ENCODE measurements at regions not wholly inside any gene's neighbourhood (a gene's known extent, or its start where the extent isn't known, plus 50 kb on each side); places are given as distances from the start of the nearest gene placed in this dataset.
"Not testable (repeated sequence)": the region's sequence is repeated elsewhere in the genome, so short reads cannot be mapped to it uniquely, and the experiment has no call there.

DNA sequence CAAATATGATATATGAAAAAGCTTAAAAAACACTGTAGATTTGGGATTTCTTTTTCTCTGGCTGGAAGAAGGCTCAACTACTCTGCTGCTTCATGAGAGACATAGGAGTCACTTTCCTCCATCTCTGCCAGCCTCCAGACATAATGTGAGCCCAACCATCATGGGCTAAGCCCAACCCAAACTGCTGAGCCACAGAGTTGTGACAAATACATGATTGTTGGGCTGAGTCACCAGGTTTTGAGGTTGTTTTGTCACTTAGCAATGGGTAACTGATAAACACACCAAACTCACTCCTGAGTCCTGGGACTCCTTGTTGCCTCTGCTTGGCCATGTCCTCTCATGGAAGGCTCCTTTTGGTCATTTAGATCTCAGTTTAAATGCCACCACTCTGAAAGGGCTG lies 381.8 kb upstream of the FZD8 start:
- DNase-seq = no peak

DNA sequence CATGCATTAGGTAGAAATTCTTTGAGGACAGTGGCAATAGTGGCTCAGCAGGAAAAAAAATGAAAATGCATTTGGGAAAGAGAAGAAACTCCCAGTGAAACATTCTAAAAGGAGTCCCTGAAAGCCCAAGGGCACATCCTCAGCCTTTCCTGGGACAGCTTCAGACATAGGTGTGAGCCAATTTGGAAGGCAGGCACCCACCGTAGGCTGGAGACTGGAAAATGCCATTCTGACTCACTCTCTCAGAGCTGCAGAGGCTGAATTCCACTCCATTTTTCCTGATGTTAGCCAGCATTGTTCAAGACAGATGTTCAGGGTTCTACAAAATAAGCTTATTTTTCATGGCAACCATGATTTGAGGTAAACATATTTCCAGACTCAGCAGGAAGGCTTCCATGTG lies 379.0 kb upstream of the FZD8 start:
- no peak for DNase-seq

- no peak for DNase-seq
These were observed 377.7 kb upstream of the FZD8 start for GRCh38 chr10:36019749-36020148.

DNA sequence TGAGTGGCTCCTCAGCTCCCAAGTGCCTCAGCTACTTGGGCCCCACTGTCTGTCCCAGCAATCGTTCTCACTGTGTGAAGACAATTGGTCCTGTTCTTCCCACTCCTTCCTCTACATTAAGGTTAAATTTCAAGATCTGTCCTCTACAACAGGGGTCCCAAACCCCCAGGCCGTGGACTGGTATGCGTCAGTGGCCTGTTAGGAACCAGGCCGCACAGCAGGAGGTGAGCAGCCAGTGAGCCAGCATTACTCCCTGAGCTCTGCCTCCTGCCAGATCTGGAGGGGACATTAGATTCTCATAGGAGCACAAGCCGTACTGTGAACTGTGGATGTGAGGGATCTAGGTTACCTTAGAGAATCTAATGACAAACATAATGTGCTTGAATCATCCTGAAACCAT lies 376.9 kb upstream of the FZD8 start:
- no peak for DNase-seq

DNA sequence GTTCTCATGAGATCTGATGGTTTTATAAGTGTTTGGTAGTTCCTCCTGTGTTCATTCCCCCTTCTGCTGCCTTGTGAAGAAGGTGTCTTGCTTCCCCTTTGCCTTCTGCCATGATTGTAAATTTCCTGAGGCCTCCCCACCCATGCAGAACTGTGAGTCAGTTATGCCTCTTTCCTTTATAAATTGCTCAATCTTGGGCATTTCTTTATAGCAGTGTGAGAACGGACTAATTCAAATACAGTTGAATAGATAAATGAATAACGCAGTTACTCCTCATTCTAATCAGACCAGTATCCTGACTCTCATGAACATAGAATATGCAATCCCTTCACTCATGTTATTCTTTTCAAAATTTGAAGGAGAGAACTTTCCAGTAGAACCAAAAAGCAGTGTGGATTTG lies 375.0 kb upstream of the FZD8 start:
- no peak for DNase-seq

- no peak for DNase-seq
These were observed 365.3 kb upstream of the FZD8 start for GRCh38 chr10:36007369-36007768.

DNA sequence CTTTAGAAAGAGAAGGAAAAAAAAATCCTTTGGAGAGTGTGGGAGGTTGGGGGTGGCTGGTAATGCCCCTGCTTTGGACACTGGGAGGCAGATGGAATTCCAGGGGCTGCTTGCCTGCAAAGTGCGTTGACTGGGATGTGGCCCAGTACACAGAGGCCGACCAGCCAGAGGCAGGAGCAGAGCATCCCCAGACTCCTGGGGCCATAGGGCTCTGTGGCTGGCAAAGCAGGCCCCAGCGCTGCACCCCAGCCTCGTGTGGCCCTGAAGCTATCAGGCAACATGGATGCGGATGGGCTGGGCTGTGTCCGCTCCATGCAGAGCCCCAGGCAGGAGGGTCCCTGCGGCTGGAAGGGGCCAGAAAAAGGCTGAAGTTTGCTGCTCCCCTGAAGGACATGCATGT lies 361.6 kb upstream of the FZD8 start:
- no peak for DNase-seq

GRCh38 chr10:36003031-36003600 lies 361.0 kb upstream of the FZD8 start:
- DNase-seq = no peak

DNA sequence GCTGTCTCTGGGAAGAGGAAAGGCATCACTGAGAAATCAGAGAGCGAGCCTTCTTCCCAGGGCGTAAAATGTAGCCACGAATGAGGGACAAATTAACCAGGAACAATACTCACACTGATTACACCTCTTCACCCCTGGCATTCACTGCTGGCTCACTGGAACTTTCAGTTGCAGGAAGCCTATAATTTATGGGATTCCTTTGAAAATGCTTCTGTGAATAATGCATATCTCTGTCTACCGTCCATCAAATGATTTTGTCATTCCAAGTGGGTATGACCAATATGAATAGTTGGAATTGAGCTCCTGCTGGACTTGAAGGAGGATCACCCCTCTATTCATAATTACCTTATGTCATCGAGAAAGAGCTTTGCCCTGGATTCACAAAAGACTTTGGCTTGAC lies 360.3 kb upstream of the FZD8 start:
- no peak for DNase-seq

DNA sequence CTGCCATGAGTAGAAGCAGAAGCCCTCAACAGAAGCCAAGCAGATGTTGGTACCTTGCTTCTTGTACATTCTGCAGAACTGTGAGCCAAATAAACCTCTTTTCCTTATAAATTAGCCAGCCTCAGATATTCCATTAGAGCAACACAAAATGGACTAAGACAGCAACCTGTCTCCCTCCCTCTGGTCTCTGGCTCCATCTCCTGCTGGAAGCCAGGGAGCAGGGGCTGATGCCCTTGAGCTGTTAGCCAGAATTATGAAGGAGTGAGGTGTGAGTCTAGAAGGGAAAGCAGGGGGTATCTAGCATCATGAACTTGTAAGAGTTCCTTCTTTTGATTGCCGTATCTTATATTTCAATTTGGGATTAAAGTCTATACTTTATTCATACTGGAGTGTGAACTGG lies 358.7 kb upstream of the FZD8 start:
- not testable (repeated sequence) for DNase-seq

DNA sequence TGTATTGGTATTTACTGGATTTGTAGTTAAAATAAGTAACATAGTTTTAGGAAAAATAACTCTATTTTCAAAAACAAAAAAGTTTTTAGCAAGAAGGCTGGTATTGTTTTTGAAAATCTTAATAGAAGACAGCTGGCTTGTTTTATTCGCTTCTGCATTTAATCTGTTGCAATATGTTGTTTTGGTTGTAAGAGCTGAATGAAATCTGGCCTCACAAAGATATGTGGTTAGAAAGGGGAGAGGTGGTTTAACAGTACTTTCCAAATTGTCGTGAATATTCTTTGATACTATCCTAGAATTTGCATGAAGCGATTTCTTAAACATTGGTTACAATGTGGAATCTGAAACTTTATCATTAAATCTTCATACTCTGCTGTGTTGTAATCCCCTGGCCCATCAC lies 355.9 kb upstream of the FZD8 start:
- no peak for DNase-seq

- DNase-seq = no peak
These were observed 353.4 kb upstream of the FZD8 start for GRCh38 chr10:35995485-35995884.

- no peak for DNase-seq
These were observed 351.8 kb upstream of the FZD8 start for GRCh38 chr10:35993591-35994515.

DNA sequence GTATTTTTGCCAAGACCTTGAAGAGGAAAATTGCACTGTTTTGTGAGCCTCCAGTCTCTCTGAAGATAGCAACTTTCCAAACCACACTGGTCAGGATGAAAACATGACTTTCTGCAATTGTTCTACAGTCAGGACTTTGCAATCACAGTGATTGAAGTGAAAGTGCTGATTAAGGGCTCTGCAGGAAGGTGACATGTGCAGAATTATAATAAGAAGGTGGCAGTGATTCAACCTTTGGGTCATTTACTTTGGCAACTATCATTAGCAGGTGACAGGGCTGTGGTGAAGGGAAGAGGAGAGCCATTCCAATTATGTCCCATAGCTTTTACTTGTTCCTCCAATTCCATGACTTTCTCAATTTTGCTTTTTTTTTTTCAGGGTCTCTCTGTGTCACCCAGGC lies 350.0 kb upstream of the FZD8 start:
- no peak for DNase-seq

DNA sequence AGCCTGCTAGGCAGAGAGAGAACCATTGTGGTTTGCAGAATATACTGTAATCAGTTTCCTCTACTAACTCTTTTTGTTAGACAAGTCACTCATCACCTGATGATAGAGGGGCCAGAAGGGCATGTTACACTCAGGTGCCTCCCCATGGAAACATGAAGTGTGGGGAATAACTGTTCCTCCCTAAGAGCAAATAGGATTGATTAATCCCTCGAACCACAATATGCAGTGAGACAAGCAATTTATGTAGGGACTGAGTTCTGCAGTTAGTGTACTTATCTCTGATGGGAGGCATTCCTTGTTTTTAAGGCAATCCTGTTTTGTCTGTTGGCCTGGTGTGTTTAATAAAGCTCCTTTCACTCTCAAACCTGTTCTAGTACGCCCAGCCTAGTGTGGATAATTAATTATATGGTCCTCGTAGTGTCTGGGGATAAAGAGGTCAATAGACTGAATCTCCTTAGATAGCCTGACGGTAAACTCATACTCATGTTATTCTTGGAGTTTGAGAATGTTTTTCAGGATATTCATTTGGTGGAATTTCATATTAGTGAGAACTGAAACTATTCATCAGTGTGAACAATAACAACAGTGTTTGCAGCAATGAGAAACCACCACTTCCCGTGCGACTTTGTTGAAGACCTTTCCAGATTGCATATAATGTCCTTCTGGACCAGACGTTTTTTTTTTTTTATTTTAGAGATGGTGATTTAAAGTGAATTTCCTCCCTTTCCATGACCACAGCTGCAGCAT lies 344.8 kb upstream of the FZD8 start:
- DNase-seq = no peak

DNA sequence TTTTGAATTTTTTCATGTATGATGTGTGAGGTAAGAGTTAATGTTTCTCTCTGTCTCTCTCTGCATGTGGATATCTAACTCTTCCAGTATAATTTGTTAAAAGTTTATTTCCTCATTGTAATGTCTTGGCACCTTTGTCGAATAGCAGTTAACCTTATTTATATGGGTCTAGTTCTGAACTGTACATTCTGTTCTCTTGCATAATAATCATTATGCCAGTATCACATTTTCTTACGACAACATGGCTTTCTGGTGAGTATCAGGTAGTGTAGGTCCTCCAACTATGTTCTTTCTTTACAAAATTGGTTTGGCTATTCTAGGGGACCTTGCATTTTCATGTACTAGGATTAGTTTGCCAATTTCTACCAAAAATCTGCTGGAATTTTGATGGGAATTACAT lies 337.0 kb upstream of the FZD8 start:
- DNase-seq = no peak

GRCh38 chr10:35973912-35974591 lies 332.0 kb upstream of the FZD8 start:
- not testable (repeated sequence) for DNase-seq

- no peak for DNase-seq
These were observed 330.2 kb upstream of the FZD8 start for GRCh38 chr10:35972275-35972674.

- no peak for DNase-seq
These were observed 329.3 kb upstream of the FZD8 start for GRCh38 chr10:35971397-35971796.

DNA sequence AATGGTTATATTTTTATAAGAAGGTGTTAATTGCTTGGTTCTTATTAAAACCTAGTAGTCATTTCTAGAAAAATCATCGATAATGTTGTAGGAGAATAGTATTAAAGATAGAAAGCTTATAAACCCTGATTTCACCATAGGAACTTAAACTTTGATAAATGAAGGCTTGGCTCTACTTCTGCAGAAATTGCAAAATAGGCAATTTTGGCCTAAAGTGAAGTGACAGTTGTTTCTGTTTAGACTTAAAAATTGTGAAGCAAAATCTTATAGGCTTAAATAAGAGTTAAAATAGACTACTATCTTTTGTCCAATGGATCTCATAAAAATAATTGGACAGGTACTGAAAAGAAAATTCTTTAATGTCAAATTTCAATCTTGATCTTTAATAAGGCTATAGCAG lies 321.6 kb upstream of the FZD8 start:
- no peak for DNase-seq

DNA sequence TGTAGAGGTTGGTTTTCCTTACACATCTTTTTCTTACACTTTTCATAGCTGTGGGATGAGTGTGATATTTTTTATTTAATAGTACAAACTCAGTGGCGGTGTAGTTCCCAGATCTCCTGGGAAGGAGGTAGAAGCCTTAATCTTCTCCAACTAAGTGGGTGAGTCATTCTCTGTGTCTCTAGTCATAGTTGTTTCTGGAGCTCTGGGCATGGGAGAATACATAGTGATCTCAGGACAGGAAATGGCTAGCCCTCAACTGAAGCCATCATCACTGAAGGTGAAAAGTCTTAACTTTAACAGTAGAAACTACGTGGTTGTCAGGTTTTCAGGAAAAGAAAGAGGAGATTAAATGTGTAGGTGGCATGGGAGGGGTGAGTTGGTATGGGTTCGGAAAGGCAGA lies 319.4 kb upstream of the FZD8 start:
- DNase-seq = no peak

GRCh38 chr10:35959252-35959651 lies 317.2 kb upstream of the FZD8 start:
- DNase-seq = no peak

DNA sequence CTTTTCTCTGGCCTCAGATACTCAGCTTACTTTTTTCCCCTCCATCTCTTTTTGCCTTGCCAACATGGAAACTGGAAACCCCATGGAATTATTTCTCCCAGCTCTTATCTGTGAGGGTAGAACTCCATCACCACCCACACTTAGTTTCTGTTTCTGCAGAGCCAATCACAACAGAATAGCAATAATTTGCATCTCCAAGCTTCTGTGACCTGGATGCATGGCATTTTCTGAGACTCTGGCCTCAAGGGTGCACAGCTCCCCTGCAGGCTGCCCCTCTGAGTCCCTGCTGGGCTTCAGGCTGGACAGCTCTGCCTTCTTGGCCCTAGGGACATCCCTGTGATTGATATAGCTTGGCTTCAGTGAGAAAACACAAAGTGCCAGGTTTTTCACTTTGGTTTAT lies 316.5 kb upstream of the FZD8 start:
- not testable (repeated sequence) for DNase-seq
